ENCODE measurements at regions not wholly inside any gene's neighbourhood (a gene's known extent, or its start where the extent isn't known, plus 50 kb on each side); places are given as distances from the start of the nearest gene placed in this dataset.

- TF ChIP-seq CTCF (IDR thresholded peaks at IDR 0.05; ENCODE audit: insufficient read depth, low read length, poor library complexity, severe bottlenecking) (no peak), EZH2phosphoT487 (conservative IDR thresholded peaks at IDR 0.05; ENCODE audit: low read length) (no peak)
Observed at GRCh38 chr2:138874251-138874650, 94.1 kb upstream of the NXPH2 start.
